ENCODE measurements at regions not wholly inside any gene's neighbourhood (a gene's known extent, or its start where the extent isn't known, plus 50 kb on each side); places are given as distances from the start of the nearest gene placed in this dataset.
A peak's percentile ranks its signal among the peaks of the same experiment; 100 is the strongest.
"Not testable (repeated sequence)": the region's sequence is repeated elsewhere in the genome, so short reads cannot be mapped to it uniquely, and the experiment has no call there.

DNA sequence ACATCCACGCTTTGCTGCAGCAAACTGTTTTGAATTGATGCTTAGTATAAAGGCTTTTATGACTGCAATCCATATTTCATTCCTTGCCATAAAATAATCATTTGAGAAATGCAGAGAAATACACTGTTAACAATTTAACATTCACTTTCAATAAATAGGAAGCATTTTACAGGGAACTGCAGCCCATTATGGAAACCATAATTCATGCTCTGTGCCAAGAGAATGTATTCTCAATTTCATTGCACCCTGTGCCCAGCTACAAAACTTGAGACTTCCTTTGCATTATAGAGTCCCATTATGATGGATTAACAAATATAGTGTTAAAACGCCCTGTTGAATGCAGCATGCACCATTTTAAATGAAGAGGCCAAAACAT is 134.0 kb downstream of the MED10 start:
- DNase-seq (ENCODE audit: low read depth), result no peak
- H3K4me3 ChIP-seq (ENCODE audit: low read depth, low read length), result no peak overlapping the region
- TF ChIP-seq, protein P1, sequence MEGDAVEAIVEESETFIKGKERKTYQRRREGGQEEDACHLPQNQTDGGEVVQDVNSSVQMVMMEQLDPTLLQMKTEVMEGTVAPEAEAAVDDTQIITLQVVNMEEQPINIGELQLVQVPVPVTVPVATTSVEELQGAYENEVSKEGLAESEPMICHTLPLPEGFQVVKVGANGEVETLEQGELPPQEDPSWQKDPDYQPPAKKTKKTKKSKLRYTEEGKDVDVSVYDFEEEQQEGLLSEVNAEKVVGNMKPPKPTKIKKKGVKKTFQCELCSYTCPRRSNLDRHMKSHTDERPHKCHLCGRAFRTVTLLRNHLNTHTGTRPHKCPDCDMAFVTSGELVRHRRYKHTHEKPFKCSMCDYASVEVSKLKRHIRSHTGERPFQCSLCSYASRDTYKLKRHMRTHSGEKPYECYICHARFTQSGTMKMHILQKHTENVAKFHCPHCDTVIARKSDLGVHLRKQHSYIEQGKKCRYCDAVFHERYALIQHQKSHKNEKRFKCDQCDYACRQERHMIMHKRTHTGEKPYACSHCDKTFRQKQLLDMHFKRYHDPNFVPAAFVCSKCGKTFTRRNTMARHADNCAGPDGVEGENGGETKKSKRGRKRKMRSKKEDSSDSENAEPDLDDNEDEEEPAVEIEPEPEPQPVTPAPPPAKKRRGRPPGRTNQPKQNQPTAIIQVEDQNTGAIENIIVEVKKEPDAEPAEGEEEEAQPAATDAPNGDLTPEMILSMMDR (IDR thresholded peaks at IDR 0.05; ENCODE audit: insufficient read depth, low read depth, low read length, missing control alignments), result no peak

DNA sequence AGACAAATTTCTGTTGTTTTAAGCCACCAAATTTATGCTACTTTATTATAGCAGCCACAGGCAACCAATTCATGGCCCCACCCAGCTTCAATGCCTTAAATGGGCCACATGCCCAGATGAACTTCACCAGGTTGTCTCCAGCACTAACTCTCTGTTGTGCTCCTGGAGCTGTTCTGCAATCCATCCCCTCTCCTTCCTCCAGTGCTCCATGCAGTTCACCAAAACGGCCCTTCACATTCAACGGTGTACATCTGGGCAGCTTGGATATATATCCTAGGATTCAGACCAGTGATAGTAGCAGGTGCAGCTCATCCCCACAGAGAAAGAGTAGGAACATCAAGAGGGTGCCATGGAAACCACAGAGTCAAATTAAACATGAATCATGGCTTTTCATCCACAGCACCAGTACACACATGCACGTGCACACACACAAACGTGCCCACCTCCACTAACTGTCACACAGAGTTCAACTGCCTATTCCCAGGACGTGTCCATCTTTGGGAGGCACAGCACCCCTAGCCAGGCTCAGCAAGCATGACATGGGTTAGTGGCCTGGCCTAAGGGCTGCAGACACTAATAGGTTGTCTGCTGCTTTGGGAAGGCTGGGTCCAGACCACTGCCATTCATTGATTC is 134.5 kb downstream of the MED10 start:
- DNase-seq (ENCODE audit: low read depth), result no peak
- TF ChIP-seq, protein P1 (IDR thresholded peaks at IDR 0.05; ENCODE audit: insufficient read depth, low read depth, low read length, missing control alignments), result no peak
- H3K4me3 ChIP-seq (ENCODE audit: low read depth, low read length), result no peak overlapping the region

DNA sequence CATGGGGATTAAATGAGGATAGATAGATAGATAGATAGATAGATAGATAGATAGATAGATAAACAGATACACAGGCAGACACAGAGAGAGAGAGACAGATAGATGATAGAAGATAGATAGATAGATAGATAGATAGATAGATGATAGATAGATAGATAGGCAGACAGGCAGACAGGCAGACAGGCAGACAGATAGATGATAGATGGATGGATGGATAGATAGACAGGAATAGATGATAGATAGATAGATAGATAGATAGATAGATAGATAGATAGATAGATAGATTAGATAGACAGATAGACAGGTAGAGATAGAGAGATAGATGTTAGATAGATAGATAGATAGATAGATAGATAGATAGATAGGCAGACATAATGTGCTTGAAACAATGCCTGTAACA is 137.3 kb downstream of the MED10 start:
- not testable (repeated sequence) for DNase-seq (ENCODE audit: low read depth); H3K4me3 ChIP-seq (ENCODE audit: low read depth, low read length)

DNA sequence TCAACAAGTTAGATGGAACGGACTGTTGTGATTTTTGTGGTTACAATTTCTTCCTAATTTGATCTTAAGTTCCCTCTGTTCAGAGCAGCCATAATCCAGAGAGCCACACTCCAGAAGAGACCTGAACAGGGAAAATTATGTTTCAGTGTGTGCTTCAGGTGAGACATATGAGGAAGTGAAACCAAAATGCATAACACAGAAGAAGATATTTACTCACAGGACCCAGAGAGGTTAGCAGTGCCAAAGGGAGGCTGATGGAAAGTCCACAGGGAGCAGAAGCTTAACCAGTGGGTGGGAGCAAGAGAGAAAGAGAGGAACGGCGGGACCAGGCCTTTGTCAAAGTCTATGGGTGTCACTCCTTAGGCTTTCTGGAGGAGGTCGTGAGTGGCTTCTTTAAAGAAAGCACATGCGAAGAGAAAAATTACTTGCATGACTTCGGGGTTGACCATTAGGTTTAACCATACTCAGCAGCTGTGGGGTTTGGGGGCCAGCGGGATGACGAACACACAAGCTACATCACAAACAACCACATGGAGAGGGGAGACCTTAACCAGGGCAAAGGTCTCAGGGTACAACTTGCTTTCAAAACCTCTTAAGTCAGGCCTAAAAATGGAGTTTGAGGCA is 141.4 kb downstream of the MED10 start:
- DNase-seq (ENCODE audit: low read depth), result peak; percentile 8
- H3K4me3 ChIP-seq (ENCODE audit: low read depth, low read length), result no peak overlapping the region
- TF ChIP-seq, protein P1 (IDR thresholded peaks at IDR 0.05; ENCODE audit: insufficient read depth, low read depth, low read length, missing control alignments), result no peak

DNA sequence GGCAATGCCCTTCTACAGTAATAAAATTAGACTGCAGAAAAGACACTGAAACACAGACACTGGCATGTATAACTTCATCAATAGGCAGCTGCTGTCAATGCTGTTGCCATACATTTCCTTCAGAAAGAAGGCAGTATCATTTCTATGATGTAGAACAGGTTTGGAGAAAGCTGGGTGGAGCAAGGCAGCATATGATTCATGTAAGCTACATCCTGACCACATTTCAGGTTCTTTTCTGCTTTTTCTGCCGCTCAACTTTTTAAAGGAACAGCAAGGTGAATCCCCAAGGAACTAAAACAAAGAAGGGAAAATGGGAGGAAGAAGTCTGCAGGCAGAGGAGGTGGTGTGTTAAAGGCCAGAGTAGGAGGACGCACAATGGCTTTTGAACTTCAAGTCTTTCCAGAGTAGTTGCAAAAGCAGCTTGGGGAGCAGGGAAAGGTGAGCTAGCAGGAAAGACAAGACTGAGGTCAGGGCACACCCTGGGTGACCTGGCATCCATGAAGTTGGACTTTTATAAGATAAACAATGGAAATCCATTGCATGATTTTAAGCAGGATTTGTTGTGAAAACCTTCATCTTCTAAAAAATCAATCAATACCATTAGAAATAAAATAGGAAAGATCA is 142.1 kb downstream of the MED10 start:
- TF ChIP-seq, protein P1 (IDR thresholded peaks at IDR 0.05; ENCODE audit: insufficient read depth, low read depth, low read length, missing control alignments), result no peak

DNA sequence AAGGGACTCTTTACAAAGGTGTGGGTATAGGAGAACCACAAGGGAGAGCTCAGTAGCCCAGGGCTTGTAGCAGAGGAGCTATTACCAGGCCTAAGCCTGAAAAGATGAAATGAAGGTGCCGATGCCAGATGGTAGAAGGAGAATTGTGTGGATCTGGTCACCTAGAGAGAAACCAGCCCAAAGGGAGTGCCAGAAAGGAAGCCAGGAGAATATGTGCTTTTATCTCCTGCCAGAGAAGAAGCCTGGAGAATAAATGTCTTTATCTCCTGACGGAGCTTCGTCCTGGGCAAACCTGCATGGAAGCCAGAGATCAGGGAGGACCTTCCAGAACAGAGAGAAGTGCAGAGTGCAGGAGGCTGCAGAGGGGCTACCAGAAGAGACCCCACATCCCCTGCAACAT is 142.6 kb downstream of the MED10 start:
- TF ChIP-seq, protein P1 (IDR thresholded peaks at IDR 0.05; ENCODE audit: insufficient read depth, low read depth, low read length, missing control alignments), result no peak
- H3K4me3 ChIP-seq (ENCODE audit: low read depth, low read length), result no peak overlapping the region
- DNase-seq (ENCODE audit: low read depth), result no peak

More for the DNA sequence above, 142.1 kb downstream of the MED10 start:
- H3K4me3 ChIP-seq (ENCODE audit: low read depth, low read length), result no peak overlapping the region
- no peak for DNase-seq (ENCODE audit: low read depth)

DNA sequence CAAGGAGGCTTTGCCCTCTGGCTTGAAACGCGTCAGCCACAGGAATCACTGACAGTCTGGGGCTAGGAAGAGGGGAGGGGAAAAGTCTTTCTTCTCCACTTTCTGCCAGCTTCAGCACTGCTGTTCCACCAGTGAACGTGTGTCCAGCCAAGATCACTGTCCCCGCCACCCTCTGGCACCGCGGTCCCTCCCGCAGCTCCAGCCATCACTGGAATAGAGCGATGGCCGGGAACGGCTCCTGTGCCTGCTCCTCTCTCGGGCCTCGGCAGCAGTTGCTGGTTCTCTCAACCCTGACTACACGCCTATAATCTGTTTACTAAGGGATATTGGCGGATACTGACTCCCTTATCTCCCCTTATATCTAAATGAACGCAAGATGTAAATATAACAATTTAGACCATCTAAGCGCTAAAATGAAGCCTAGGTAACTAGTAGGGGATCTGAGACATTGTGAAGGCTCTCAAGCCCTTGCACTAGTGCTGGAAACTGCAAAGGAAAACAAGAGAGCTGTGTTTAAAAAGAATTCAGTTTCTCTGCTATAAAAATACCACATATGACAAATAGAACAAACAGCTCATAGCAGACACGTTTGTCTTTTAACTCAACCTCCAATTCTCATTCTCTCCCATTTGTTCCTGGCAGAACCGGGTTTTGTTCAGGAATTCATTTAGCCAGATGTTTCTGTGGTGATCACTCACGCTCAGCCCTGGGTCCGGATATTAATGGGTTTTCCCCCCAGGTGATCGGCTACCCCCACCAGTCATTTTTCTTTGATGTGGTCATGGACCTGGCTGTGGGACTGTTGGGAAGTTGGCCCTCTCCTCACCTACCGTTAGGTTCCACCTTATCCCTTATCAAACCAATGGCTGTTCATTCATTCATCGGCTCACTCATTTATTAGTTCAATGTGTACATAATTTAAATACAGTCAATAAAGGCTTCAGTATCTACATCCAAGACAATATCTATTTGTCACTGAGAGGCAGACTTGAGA is 149.8 kb downstream of the MED10 start:
- TF ChIP-seq, protein P1 (IDR thresholded peaks at IDR 0.05; ENCODE audit: insufficient read depth, low read depth, low read length, missing control alignments), result no peak
- no peak for DNase-seq (ENCODE audit: low read depth)
- no peak overlapping the region for H3K4me3 ChIP-seq (ENCODE audit: low read depth, low read length)
